Fibroblast of the aortic adventitia (primary cell): ENCODE measurements at regions not wholly inside any gene's neighbourhood (a gene's known extent, or its start where the extent isn't known, plus 50 kb on each side); places are given as distances from the start of the nearest gene placed in this dataset.

Experiments used
- DNase-seq: peaks from one replicate; pipeline ENCODE4 v3.0.0-alpha.2; 2010; ENCODE audit warnings: low read depth
- H3K4me3 ChIP-seq: 2 replicates; pipeline ENCODE4 v1.5.1; 2011; ENCODE audit warnings: low read depth, mild to moderate bottlenecking, control low read depth, low read length, moderate library complexity
- CTCF ChIP-seq: IDR thresholded peaks from 2 replicates; pipeline ENCODE4 v1.5.1; 2011; ENCODE audit warnings: mild to moderate bottlenecking, low read length, control low read depth, inconsistent platforms; ENCODE audit not compliant: insufficient read depth

GRCh38 chr17:71437166-71437565 lies 683.7 kb upstream of the SOX9 start:
- TF ChIP-seq CTCF = no peak
- H3K4me3 ChIP-seq = no peak overlapping the region
- peak; percentile 10 for DNase-seq

- H3K4me3 ChIP-seq = no peak overlapping the region
Observed at GRCh38 chr17:71438631-71439146, 682.1 kb upstream of the SOX9 start.

GRCh38 chr17:71440513-71440912 lies 680.3 kb upstream of the SOX9 start:
- no peak for TF ChIP-seq CTCF
- DNase-seq = no peak

More at GRCh38 chr17:71438631-71439146, 682.1 kb upstream of the SOX9 start:
- TF ChIP-seq CTCF = no peak
- peak; percentile 84 for DNase-seq

GRCh38 chr17:71441098-71441497 lies 679.7 kb upstream of the SOX9 start:
- TF ChIP-seq CTCF = no peak

More at GRCh38 chr17:71440513-71440912, 680.3 kb upstream of the SOX9 start:
- no peak overlapping the region for H3K4me3 ChIP-seq

GRCh38 chr17:71444078-71444477 lies 676.7 kb upstream of the SOX9 start:
- no peak for DNase-seq
- no peak overlapping the region for H3K4me3 ChIP-seq
- no peak for TF ChIP-seq CTCF

More at GRCh38 chr17:71441098-71441497, 679.7 kb upstream of the SOX9 start:
- DNase-seq = peak; percentile 54
- H3K4me3 ChIP-seq = no peak overlapping the region

- peak; percentile 17 for DNase-seq
- no peak for TF ChIP-seq CTCF
- no peak overlapping the region for H3K4me3 ChIP-seq
Observed at GRCh38 chr17:71446645-71447437, 674.0 kb upstream of the SOX9 start.
